ENCODE measurements at regions not wholly inside any gene's neighbourhood (a gene's known extent, or its start where the extent isn't known, plus 50 kb on each side); places are given as distances from the start of the nearest gene placed in this dataset.

DNA sequence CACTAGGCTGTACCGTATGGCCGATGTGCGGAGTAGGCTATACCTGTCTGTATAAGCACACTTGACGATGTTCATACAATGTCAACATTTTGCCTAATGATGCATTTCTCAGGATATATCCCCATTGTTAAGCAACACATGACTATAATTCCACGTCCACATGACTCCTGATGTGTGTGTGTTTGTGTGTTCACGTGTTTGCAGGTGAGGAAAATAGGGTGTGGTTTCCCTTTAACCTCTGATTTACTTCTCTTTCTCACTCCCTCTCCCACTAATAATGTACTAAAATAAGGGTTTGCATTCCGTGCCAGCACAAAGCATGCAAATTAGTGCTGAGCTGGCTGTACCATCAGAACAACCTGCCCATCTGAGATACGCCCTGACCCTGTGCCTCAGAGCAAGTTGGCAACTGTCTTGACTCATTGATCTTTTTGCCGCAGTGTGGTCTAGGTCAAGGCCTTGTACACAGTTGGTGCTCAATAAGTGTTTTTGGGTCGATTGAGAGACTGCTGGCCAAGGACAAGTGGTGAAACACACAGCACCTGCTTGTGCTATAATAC is 64.6 kb upstream of the DOCK1 start:
- H3K4me3 ChIP-seq (ENCODE audit: low read length in 2 of 2) = no peak overlapping the region
- H3K27ac ChIP-seq (ENCODE audit: low read depth in 1 of 2, low read length in 1 of 2) = no peak overlapping the region
- no peak for DNase-seq (ENCODE audit: low read depth in 6 of 9, low spot score in 9 of 9)
- no peaks in the 10 kb centered on the region for H3K27me3 ChIP-seq (ENCODE audit: control insufficient read depth in 2 of 2, insufficient read depth in 1 of 2, low read length in 1 of 2)
- no peaks in the 10 kb centered on the region for H3K9me3 ChIP-seq (ENCODE audit: control insufficient read depth in 2 of 2, insufficient read depth in 1 of 2, low read length in 1 of 2)
- 89% methylated on average over 10 of the region's 10 CpGs for WGBS
- H3K4me1 ChIP-seq (ENCODE audit: control insufficient read depth in 2 of 2, insufficient read depth in 2 of 2, low read length in 2 of 2) = no peaks in the 10 kb centered on the region
- no peaks in the 10 kb centered on the region for H3K36me3 ChIP-seq (ENCODE audit: control insufficient read depth in 2 of 2, insufficient read depth in 2 of 2, low read length in 1 of 2)

DNA sequence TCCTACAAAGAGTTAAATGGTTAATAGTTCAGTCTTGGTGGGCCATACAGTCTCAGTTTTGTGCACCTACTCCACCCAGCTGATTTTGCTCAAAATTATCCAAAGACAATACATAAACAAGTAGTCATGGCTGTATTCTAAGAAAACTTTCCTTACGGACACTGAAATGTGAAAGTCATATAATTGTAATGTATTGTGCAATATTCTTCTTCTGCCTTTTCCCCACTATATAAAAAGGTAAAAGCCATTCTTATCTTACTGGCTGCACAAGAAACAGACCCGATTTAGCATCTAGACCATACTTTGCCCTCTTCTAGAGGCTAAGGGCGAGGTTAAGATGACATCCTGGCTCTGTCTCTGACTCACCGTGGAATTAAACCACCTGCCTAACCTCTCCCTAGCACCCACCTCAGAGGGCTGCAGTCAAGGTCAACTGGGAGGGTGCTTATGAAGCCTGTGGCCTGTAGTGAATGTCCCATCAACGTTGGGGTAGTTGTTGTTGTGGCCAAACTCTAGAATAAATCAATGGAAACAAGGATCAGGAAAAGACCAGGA is 63.8 kb upstream of the DOCK1 start:
- Histone ChIP-seq H3K36me3 (ENCODE audit: control insufficient read depth in 2 of 2, insufficient read depth in 2 of 2, low read length in 1 of 2) (no peaks in the 10 kb centered on the region), H3K9me3 (ENCODE audit: control insufficient read depth in 2 of 2, insufficient read depth in 1 of 2, low read length in 1 of 2) (no peaks in the 10 kb centered on the region), H3K27ac (ENCODE audit: low read depth in 1 of 2, low read length in 1 of 2) (no peak overlapping the region), H3K27me3 (ENCODE audit: control insufficient read depth in 2 of 2, insufficient read depth in 1 of 2, low read length in 1 of 2) (no peaks in the 10 kb centered on the region), H3K4me1 (ENCODE audit: control insufficient read depth in 2 of 2, insufficient read depth in 2 of 2, low read length in 2 of 2) (no peaks in the 10 kb centered on the region), H3K4me3 (ENCODE audit: low read length in 2 of 2) (no peak overlapping the region)
- 77% methylated on average over 5 of the region's 5 CpGs for WGBS
- DNase-seq (ENCODE audit: low read depth in 6 of 9, low spot score in 9 of 9) = no peak

DNA sequence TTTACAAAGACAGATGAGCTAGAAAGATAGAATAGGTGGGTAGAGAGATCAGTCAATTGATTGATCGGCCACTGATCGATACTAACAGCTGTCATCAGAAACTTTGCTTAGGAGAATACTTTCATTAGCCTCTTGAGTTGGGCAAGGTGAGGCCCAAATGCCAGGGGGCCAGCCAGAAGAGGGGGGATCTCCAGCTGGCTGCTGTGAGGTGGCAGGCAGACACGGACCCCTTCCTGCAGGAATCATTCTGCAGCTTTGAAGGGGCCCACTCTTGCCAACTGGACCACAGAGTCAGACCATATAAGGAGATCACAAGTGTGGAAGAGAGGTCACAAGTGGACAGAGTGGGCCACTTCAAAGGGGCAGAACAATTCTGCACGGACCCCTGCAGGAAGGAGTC is 62.9 kb upstream of the DOCK1 start:
- WGBS = 95% methylated on average over 4 of the region's 4 CpGs
- DNase-seq (ENCODE audit: low read depth in 6 of 9, low spot score in 9 of 9) = no peak

DNA sequence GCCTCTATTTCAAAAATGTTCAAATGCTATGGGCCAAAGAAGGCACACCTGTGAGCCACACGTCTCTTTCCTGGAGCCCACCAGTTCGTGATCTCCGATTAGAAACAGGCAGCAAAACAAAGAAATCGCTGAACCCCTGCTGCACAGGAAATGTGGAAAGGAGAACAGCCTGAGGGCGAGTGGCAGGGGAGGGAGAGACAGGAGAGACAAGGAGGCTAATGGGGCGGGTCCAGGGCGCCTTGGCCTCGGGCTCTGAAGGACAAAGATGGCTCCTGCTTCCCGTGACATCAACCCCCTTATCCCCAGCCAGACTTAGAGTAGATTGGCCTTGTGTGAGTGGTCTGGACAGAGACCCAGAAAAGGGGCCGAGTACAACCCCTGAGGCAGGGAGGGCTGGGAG is 62.4 kb upstream of the DOCK1 start:
- H3K9me3 ChIP-seq (ENCODE audit: control insufficient read depth in 2 of 2, insufficient read depth in 1 of 2, low read length in 1 of 2) = no peaks in the 10 kb centered on the region
- no peak for DNase-seq (ENCODE audit: low read depth in 6 of 9, low spot score in 9 of 9)
- H3K27ac ChIP-seq (ENCODE audit: low read depth in 1 of 2, low read length in 1 of 2) = no peak overlapping the region
- WGBS = 61% methylated on average over 10 of the region's 10 CpGs
- no peaks in the 10 kb centered on the region for H3K4me1 ChIP-seq (ENCODE audit: control insufficient read depth in 2 of 2, insufficient read depth in 2 of 2, low read length in 2 of 2)
- H3K27me3 ChIP-seq (ENCODE audit: control insufficient read depth in 2 of 2, insufficient read depth in 1 of 2, low read length in 1 of 2) = no peaks in the 10 kb centered on the region
- H3K4me3 ChIP-seq (ENCODE audit: low read length in 2 of 2) = no peak overlapping the region
- no peaks in the 10 kb centered on the region for H3K36me3 ChIP-seq (ENCODE audit: control insufficient read depth in 2 of 2, insufficient read depth in 2 of 2, low read length in 1 of 2)

More for the DNA sequence above, 62.9 kb upstream of the DOCK1 start:
- Histone ChIP-seq H3K4me1 (ENCODE audit: control insufficient read depth in 2 of 2, insufficient read depth in 2 of 2, low read length in 2 of 2) (no peaks in the 10 kb centered on the region), H3K27ac (ENCODE audit: low read depth in 1 of 2, low read length in 1 of 2) (no peak overlapping the region), H3K4me3 (ENCODE audit: low read length in 2 of 2) (no peak overlapping the region), H3K36me3 (ENCODE audit: control insufficient read depth in 2 of 2, insufficient read depth in 2 of 2, low read length in 1 of 2) (no peaks in the 10 kb centered on the region), H3K9me3 (ENCODE audit: control insufficient read depth in 2 of 2, insufficient read depth in 1 of 2, low read length in 1 of 2) (no peaks in the 10 kb centered on the region), H3K27me3 (ENCODE audit: control insufficient read depth in 2 of 2, insufficient read depth in 1 of 2, low read length in 1 of 2) (no peaks in the 10 kb centered on the region)

DNA sequence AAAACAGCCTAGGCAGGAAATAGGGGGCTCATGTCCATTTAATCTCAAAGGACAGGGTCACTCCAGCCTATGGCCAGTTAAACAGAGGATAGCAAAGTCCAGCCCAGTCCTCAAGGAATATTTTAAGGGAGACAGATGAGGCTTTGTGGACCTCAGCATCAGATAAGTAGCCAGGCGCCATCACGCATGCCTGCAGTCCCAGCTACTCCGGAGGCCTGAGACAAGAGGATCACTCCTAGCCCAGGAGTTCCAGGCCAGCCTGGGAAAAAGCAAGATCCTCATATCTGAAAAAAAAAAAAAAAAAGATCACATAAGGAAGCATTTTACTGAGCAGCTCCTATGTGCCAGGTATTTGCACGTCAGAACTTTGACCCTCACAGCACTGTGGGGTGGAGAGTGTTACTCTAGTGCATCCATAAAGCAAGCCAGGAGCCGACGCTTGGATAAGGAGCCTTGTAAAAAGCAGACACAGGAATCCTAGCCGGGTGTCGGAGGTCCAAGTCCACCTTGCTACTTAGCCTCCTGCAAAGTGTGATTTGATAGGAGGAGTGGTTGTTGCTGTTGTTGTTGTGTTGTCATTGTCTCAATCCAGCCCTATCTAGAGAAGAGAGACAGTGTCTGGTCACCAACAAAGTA is 61.8 kb upstream of the DOCK1 start:
- H3K9me3 ChIP-seq (ENCODE audit: control insufficient read depth in 2 of 2, insufficient read depth in 1 of 2, low read length in 1 of 2) = no peaks in the 10 kb centered on the region
- 96% methylated on average over 8 of the region's 8 CpGs for WGBS
- no peak overlapping the region for H3K27ac ChIP-seq (ENCODE audit: low read depth in 1 of 2, low read length in 1 of 2)
- H3K4me1 ChIP-seq (ENCODE audit: control insufficient read depth in 2 of 2, insufficient read depth in 2 of 2, low read length in 2 of 2) = no peaks in the 10 kb centered on the region
- no peaks in the 10 kb centered on the region for H3K27me3 ChIP-seq (ENCODE audit: control insufficient read depth in 2 of 2, insufficient read depth in 1 of 2, low read length in 1 of 2)
- DNase-seq (ENCODE audit: low read depth in 6 of 9, low spot score in 9 of 9) = no peak
- no peak overlapping the region for H3K4me3 ChIP-seq (ENCODE audit: low read length in 2 of 2)
- H3K36me3 ChIP-seq (ENCODE audit: control insufficient read depth in 2 of 2, insufficient read depth in 2 of 2, low read length in 1 of 2) = no peaks in the 10 kb centered on the region

DNA sequence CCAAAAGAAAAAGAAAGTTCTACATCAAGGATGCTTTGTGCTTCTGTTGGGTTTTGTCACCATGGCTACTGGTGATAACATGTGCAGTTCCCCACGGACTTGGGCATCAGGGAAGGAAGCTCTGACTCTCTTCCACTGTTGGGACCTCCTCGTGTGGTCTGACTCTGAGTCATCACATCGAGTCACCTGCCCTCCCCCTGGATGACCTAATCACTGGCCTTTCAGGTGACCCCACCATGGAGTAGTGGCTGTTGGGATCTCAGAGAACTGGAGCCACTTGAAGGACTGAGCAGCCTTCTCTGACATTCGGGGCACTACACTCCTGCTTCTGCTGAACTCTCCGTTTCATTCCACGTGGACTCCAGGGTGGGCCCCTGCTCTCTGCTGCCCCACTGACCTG is 60.8 kb upstream of the DOCK1 start:
- Histone ChIP-seq H3K4me1 (ENCODE audit: control insufficient read depth in 2 of 2, insufficient read depth in 2 of 2, low read length in 2 of 2) (no peaks in the 10 kb centered on the region), H3K27me3 (ENCODE audit: control insufficient read depth in 2 of 2, insufficient read depth in 1 of 2, low read length in 1 of 2) (no peaks in the 10 kb centered on the region), H3K27ac (ENCODE audit: low read depth in 1 of 2, low read length in 1 of 2) (no peak overlapping the region), H3K9me3 (ENCODE audit: control insufficient read depth in 2 of 2, insufficient read depth in 1 of 2, low read length in 1 of 2) (no peaks in the 10 kb centered on the region), H3K36me3 (ENCODE audit: control insufficient read depth in 2 of 2, insufficient read depth in 2 of 2, low read length in 1 of 2) (no peaks in the 10 kb centered on the region), H3K4me3 (ENCODE audit: low read length in 2 of 2) (no peak overlapping the region)
- 66% methylated on average over 6 of the region's 6 CpGs for WGBS
- no peak for DNase-seq (ENCODE audit: low read depth in 6 of 9, low spot score in 9 of 9)

DNA sequence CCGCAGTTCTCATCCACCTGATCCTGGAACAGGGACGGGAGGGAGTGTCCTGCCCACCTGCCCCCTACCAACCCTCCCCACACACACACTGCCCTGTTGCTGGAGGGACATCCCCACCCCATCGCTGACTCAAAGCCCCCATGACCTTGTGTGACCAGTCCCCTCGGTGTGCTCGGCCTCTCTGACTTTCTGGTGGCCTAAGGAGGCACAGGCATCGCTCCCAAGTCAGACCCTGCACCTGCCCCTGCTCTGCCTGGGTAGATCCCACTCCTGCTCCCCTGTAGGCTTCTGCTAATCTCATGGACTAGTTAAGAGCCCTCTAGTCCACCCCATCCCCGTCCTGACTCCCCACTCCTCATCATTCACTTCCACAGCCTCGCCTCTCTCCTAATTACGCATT is 58.8 kb upstream of the DOCK1 start:
- WGBS = 91% methylated on average over 9 of the region's 9 CpGs
- Histone ChIP-seq H3K36me3 (ENCODE audit: control insufficient read depth in 2 of 2, insufficient read depth in 2 of 2, low read length in 1 of 2) (no peaks in the 10 kb centered on the region), H3K4me3 (ENCODE audit: low read length in 2 of 2) (no peak overlapping the region), H3K4me1 (ENCODE audit: control insufficient read depth in 2 of 2, insufficient read depth in 2 of 2, low read length in 2 of 2) (no peaks in the 10 kb centered on the region), H3K27ac (ENCODE audit: low read depth in 1 of 2, low read length in 1 of 2) (no peak overlapping the region), H3K9me3 (ENCODE audit: control insufficient read depth in 2 of 2, insufficient read depth in 1 of 2, low read length in 1 of 2) (no peaks in the 10 kb centered on the region), H3K27me3 (ENCODE audit: control insufficient read depth in 2 of 2, insufficient read depth in 1 of 2, low read length in 1 of 2) (no peaks in the 10 kb centered on the region)
- no peak for DNase-seq (ENCODE audit: low read depth in 6 of 9, low spot score in 9 of 9)

DNA sequence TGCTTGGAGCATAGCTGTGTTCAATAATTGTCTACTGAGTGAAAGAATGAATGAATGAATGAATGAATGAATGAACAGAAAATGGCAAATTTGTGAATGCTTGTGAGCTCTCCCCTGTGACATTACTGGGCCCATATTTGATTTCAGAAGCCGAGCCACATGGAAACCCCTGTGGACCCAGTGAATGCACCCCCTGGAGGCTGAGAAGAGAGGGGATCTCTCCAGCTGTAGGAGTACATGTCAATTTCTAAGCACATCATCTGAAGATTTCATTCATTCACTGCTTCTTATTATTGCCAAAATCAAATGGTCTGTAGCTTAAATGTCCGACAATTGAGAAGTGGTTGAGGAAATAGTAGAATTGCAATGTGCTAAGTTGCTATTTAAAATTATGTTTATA is 58.3 kb upstream of the DOCK1 start:
- WGBS = 95% methylated on average over 2 of the region's 2 CpGs
- Histone ChIP-seq H3K36me3 (ENCODE audit: control insufficient read depth in 2 of 2, insufficient read depth in 2 of 2, low read length in 1 of 2) (no peaks in the 10 kb centered on the region), H3K27me3 (ENCODE audit: control insufficient read depth in 2 of 2, insufficient read depth in 1 of 2, low read length in 1 of 2) (no peaks in the 10 kb centered on the region), H3K27ac (ENCODE audit: low read depth in 1 of 2, low read length in 1 of 2) (no peak overlapping the region), H3K4me3 (ENCODE audit: low read length in 2 of 2) (no peak overlapping the region), H3K9me3 (ENCODE audit: control insufficient read depth in 2 of 2, insufficient read depth in 1 of 2, low read length in 1 of 2) (no peaks in the 10 kb centered on the region), H3K4me1 (ENCODE audit: control insufficient read depth in 2 of 2, insufficient read depth in 2 of 2, low read length in 2 of 2) (no peaks in the 10 kb centered on the region)
- DNase-seq (ENCODE audit: low read depth in 6 of 9, low spot score in 9 of 9) = no peak

DNA sequence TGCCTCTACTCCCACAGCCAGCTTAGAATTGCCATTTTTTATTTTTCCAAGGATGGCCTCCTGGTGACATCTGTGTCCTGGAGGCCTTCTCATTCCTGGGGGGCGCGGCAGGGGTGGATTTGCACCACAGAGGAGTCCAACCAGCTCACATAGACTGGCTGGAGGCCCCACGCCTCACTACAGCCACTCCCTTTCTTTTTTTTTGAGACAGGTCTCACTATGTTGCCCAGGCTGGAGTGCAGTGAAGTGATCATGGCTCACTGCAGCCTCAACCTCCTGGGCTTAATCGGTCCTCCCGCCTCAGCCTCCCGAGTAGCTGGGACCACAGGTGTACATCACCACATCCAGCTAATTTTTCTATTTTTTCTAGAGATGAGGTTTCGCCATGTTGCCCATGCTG is 57.6 kb upstream of the DOCK1 start:
- H3K4me1 ChIP-seq (ENCODE audit: control insufficient read depth in 2 of 2, insufficient read depth in 2 of 2, low read length in 2 of 2) = no peaks in the 10 kb centered on the region
- no peak overlapping the region for H3K27ac ChIP-seq (ENCODE audit: low read depth in 1 of 2, low read length in 1 of 2)
- WGBS = 96% methylated on average over 7 of the region's 7 CpGs
- H3K9me3 ChIP-seq (ENCODE audit: control insufficient read depth in 2 of 2, insufficient read depth in 1 of 2, low read length in 1 of 2) = no peaks in the 10 kb centered on the region
- DNase-seq (ENCODE audit: low read depth in 6 of 9, low spot score in 9 of 9) = no peak
- H3K36me3 ChIP-seq (ENCODE audit: control insufficient read depth in 2 of 2, insufficient read depth in 2 of 2, low read length in 1 of 2) = no peaks in the 10 kb centered on the region
- no peaks in the 10 kb centered on the region for H3K27me3 ChIP-seq (ENCODE audit: control insufficient read depth in 2 of 2, insufficient read depth in 1 of 2, low read length in 1 of 2)
- H3K4me3 ChIP-seq (ENCODE audit: low read length in 2 of 2) = no peak overlapping the region
